SK-N-SH (cell line): ENCODE measurements at regions not wholly inside any gene's neighbourhood (a gene's known extent, or its start where the extent isn't known, plus 50 kb on each side); places are given as distances from the start of the nearest gene placed in this dataset.

ENCODE experiments used
- CHD2 ChIP-seq: fragments of 150-350 bp; IDR thresholded peaks from 2 replicates; pipeline ENCODE4 v1.6.1; 2018; ENCODE audit warnings: low read length; ENCODE audit not compliant: partially characterized antibody
- CTCF ChIP-seq: fragments of 200-600 bp; sonication (generic); IDR thresholded peaks from 2 replicates; pipeline ENCODE4 v1.6.1; 2017; ENCODE audit warnings: antibody characterized with exemption, mild to moderate bottlenecking, moderate library complexity
- FOXM1 ChIP-seq: IDR thresholded peaks from 2 replicates; pipeline ENCODE4 v1.4.0; 2012; ENCODE audit warnings: low read depth, mild to moderate bottlenecking
- GATA2 ChIP-seq: sonication (generic); formaldehyde crosslinking; IDR thresholded peaks from 2 replicates; pipeline ENCODE4 v1.5.0; 2020; ENCODE audit warnings: mild to moderate bottlenecking, missing genetic modification reagents
- MAX ChIP-seq: IDR thresholded peaks from 2 replicates; pipeline ENCODE4 v1.4.0; 2012; ENCODE audit warnings: low read depth
- MXI1 ChIP-seq: IDR thresholded peaks from 2 replicates; pipeline ENCODE4 v1.6.1; 2012; ENCODE audit warnings: mild to moderate bottlenecking, low read depth, low read length, improper control_type of control experiment
- NFIC ChIP-seq: IDR thresholded peaks from 2 replicates; pipeline ENCODE4 v1.4.0; 2012; ENCODE audit warnings: borderline replicate concordance
- RAD21 ChIP-seq: IDR thresholded peaks from 2 replicates; pipeline ENCODE4 v1.6.1; 2012; ENCODE audit warnings: mild to moderate bottlenecking, low read length
- RCOR1 ChIP-seq: fragments of 150-350 bp; IDR thresholded peaks from 2 replicates; pipeline ENCODE4 v1.6.1; 2017; ENCODE audit warnings: antibody characterized with exemption, low read length
- SIN3A ChIP-seq: IDR thresholded peaks from 2 replicates; pipeline ENCODE4 v1.6.1; 2012; ENCODE audit warnings: low read depth, mild to moderate bottlenecking, low read length, moderate library complexity, borderline replicate concordance
- TAF1 ChIP-seq: IDR thresholded peaks from 2 replicates; pipeline ENCODE4 v1.6.1; 2012; ENCODE audit warnings: low read depth, mild to moderate bottlenecking, low read length, moderate library complexity, borderline replicate concordance
- TF ChIP-seq, protein P1 (sequence below): IDR thresholded peaks from 2 replicates; pipeline ENCODE4 v1.4.0; 2012; ENCODE audit warnings: low read depth, borderline replicate concordance
- TF ChIP-seq, protein P2 (sequence below): IDR thresholded peaks from 2 replicates; pipeline ENCODE4 v1.6.1; 2012; ENCODE audit warnings: mild to moderate bottlenecking, low read depth, low read length, moderate library complexity
- TF ChIP-seq, protein P3 (sequence below): fragments of 150-350 bp; IDR thresholded peaks from 2 replicates; pipeline ENCODE4 v1.6.1; 2016; ENCODE audit warnings: mild to moderate bottlenecking, low read depth, low read length

GRCh38 chr9:80437825-80438224 lies 866.1 kb downstream of the TLE4 start:
- TF ChIP-seq CTCF (no peak), MAX (no peak), NFIC (no peak), FOXM1 (no peak), CHD2 (no peak), TAF1 (no peak), MXI1 (no peak), RAD21 (no peak), RCOR1 (no peak), SIN3A (no peak), GATA2 (CRISPR knock-in tag) (no peak)
- TF ChIP-seq, protein P1, sequence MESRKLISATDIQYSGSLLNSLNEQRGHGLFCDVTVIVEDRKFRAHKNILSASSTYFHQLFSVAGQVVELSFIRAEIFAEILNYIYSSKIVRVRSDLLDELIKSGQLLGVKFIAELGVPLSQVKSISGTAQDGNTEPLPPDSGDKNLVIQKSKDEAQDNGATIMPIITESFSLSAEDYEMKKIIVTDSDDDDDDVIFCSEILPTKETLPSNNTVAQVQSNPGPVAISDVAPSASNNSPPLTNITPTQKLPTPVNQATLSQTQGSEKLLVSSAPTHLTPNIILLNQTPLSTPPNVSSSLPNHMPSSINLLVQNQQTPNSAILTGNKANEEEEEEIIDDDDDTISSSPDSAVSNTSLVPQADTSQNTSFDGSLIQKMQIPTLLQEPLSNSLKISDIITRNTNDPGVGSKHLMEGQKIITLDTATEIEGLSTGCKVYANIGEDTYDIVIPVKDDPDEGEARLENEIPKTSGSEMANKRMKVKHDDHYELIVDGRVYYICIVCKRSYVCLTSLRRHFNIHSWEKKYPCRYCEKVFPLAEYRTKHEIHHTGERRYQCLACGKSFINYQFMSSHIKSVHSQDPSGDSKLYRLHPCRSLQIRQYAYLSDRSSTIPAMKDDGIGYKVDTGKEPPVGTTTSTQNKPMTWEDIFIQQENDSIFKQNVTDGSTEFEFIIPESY: no peak
- TF ChIP-seq, protein P2, sequence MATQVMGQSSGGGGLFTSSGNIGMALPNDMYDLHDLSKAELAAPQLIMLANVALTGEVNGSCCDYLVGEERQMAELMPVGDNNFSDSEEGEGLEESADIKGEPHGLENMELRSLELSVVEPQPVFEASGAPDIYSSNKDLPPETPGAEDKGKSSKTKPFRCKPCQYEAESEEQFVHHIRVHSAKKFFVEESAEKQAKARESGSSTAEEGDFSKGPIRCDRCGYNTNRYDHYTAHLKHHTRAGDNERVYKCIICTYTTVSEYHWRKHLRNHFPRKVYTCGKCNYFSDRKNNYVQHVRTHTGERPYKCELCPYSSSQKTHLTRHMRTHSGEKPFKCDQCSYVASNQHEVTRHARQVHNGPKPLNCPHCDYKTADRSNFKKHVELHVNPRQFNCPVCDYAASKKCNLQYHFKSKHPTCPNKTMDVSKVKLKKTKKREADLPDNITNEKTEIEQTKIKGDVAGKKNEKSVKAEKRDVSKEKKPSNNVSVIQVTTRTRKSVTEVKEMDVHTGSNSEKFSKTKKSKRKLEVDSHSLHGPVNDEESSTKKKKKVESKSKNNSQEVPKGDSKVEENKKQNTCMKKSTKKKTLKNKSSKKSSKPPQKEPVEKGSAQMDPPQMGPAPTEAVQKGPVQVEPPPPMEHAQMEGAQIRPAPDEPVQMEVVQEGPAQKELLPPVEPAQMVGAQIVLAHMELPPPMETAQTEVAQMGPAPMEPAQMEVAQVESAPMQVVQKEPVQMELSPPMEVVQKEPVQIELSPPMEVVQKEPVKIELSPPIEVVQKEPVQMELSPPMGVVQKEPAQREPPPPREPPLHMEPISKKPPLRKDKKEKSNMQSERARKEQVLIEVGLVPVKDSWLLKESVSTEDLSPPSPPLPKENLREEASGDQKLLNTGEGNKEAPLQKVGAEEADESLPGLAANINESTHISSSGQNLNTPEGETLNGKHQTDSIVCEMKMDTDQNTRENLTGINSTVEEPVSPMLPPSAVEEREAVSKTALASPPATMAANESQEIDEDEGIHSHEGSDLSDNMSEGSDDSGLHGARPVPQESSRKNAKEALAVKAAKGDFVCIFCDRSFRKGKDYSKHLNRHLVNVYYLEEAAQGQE: no peak
- TF ChIP-seq, protein P3, sequence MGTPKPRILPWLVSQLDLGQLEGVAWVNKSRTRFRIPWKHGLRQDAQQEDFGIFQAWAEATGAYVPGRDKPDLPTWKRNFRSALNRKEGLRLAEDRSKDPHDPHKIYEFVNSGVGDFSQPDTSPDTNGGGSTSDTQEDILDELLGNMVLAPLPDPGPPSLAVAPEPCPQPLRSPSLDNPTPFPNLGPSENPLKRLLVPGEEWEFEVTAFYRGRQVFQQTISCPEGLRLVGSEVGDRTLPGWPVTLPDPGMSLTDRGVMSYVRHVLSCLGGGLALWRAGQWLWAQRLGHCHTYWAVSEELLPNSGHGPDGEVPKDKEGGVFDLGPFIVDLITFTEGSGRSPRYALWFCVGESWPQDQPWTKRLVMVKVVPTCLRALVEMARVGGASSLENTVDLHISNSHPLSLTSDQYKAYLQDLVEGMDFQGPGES: no peak
